HG02973 (cell line): ENCODE measurements at regions not wholly inside any gene's neighbourhood (a gene's known extent, or its start where the extent isn't known, plus 50 kb on each side); places are given as distances from the start of the nearest gene placed in this dataset.
"Not testable (repeated sequence)": the region's sequence is repeated elsewhere in the genome, so short reads cannot be mapped to it uniquely, and the experiment has no call there.

Experiments used
- ATAC-seq: cut with Tn5 transposase; IDR thresholded peaks from one replicate; pipeline ENCODE4 v1.9.1; 2021; ENCODE audit warnings: moderate library complexity; ENCODE audit not compliant: unreplicated experiment

DNA sequence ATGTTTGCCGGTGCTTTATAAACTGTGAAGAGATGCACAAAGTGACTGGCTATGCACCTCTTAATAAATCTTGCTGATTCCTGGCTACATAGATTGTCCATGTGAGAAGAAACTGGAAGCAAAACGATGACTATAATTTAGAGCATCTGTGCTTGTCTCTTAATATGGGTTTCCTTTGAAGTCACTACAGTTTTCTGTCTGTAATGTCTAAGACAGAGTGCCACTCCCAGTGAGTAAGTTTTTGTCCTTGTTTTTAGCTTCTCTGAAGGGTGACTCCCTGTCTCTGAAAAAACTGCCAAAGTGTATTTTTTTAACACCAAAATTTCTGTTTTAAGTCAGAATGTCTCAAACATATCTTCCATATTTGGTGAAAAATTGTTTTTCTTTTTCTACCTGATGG lies 175.1 kb downstream of the FASLG start:
- ATAC-seq: no peak

DNA sequence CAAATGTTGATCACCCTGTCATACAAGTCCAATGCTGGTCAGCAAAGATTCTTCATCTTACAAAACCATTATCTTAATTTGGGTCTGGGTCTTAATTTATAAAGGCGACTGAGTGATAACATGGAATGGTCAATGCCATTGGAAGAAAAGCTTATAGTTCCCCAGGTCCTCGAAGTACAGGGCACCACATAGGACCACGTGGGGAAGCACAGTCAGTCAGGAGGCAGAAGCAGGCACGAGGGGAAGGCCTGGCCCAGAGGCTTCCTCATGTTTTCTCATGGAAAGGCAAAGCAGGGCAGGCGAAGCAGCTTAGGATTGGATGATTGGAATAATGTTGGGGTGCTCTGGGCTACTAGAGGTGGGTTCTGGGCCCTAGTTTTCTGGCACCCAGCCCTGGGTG lies 175.7 kb downstream of the FASLG start:
- ATAC-seq: no peak

DNA sequence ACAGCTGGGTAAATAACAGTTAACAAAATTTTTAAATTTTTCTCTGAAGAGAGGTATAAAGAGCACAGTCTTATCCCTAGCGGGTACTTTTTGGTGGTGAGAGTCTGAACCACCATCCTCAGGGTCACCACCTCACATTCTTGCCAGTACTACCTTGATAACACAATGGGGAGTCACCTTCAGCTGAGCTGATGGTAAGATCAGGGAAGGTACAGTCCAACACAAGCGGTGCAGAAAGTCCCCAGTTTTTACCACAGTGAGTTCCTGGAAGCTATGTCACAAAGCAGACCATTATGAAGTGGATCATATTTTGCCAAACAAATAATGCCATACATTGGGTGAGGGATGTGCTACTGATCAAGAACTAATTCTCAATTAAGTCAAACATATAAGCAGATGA lies 176.9 kb downstream of the FASLG start:
- ATAC-seq: no peak

DNA sequence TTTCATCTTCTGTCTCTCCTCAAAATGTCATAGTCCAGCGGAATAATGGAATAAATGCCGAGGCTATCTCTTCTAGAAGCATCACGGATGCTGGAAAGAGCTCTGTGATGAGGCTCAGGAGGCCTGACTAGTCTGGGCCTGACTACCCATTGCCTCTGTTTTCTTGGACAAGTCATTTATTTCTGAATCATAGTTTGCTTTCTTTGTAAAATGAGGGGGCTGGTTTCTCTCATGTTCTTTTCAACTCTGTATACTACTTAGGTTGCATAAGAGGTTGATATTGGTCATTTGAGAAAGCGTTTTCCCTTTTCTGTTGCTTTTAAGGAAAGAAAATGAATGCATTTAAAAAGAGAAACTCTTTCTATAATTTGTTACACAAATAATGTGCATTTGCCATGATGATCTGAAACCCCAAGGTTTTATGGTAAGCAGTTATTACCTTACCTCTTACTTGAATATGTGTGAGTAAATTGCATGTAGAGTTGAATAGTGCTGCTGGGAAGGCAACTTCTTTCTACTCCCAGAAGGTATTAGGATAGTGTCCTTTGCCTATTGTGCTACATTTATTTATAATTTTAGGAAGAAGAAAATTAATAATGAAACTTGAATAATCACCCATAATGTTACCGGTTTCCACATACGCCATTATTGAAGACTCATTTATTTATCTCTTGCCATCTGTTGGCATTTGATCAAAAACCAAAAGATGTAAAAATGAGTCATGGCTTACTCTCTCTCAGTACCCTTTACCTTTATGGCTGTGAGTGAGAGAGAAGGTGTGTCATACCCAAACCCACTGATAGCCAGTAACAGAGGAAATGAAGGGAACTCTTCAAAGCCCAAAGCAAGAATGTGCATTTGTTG lies 179.1 kb downstream of the FASLG start:
- ATAC-seq: no peak

DNA sequence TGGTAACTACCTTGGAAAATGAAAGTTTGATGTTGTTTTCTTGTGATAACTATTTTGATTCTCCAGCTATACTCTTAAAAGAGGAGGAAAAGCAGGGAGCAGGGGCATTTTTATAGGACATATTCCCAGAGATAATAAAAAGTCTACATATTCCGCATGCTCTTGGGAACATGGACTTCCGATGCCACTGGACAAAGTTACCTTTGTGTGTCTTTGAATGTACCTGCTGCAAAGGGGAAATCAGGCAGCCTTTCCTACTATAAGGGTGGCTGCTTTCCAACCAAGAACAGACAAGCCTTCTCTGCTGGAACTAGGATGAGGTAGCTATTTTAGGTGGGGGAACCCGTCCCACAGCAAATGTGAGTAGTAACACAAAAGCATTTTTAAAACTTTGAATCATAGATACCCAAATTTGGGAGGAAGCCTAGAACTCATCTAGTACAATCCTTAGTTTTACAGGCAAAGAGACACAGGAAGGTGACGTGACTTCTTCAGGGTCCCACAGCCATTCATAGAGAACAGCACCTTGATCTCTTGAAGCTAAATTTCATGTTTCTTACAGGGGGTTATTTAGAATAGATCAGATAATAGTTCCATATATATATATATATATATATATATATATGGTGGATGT lies 179.9 kb downstream of the FASLG start:
- no peak for ATAC-seq

DNA sequence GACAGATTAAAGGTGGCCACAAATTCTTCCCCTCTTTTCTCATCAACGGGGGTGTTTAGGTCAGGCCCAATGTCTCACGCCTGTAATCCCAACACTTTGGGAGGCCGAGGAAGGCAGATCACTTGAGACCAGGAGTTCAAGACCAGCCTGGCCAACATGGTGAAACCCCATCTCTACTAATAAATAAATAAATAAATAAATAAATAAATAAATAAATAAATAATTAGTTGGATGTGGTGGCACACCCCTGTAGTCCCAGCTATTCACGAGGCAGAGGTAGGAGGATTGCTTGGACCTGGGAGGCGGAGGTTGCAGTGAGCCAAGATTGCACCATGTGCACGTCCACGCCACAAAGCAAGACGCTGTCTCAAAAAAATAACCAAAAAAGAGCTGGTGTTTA lies 180.7 kb downstream of the FASLG start:
- not testable (repeated sequence) for ATAC-seq

DNA sequence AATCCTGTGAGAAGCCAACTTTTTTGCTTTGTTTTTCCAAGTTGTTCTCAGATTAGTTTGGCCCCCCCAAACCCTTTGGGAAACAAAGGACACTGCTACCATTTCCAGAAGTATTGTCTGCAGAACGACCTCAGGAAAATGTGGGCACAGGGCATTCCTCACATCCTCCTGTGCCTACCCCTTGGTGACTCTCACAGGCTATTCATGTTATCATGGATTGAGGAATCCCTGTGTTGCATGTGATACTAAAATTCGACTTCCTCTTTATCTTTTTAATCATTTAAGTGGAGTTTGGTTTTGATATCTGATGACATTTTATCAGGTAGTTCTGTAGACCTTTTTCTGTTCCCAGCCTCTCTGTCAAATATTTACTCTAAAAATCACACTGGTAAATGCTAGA lies 184.5 kb downstream of the FASLG start:
- no peak for ATAC-seq

DNA sequence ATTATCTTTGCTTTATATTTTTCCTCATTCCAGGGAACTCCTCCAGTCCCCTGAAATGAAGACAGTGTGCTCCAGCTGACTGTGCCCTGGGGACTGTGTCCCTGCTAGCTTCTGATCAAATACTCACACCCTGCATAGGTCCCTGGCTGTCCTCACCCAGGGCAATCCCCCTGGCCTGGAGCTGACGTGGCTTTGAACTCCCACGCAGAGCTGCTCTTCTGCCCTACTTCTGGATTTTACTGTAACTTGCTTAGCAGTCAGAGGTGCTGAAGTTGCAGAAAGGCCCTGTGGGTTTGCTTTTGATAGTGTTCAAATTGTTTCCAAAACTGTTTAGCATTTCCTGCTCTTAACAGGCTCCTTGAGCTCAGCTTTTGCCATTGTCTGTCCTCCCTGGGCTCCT lies 186.5 kb downstream of the FASLG start:
- no peak for ATAC-seq

DNA sequence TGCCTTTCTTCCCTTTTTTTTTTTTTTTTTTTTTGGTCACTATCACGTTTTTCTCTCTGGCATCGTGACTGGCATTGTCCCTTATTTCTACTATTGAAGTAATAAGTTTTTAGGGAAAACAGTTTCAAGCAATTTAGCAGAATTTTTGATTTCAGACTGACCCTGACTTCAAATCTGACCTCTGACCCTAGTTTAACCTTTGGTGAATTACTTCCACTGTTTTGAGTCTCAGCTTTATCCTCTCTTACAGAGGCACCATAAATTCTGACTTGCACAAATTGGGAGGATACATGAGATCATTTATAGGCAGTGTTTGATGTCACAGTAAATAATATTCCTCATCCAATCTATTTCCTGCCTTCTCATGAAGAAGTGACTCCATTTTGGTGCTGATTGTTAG lies 187.0 kb downstream of the FASLG start:
- ATAC-seq: no peak

DNA sequence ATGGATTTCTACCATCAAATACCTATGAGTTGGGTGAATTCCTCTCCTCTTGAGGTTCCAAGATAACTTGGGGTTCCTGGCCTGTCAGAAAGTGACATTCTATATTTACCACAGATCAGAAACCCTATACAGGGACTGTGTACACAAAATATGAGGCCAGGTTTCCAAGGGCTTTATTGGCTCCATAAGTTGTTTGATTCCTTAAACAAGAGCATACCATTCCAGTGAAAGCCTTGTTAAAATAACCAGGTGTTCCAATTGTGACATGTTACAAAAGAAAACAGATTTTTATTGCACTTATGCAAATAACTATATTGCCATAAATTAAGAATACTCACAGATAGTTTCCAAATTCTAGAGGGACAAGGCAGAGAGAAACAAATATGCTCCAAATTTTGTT lies 188.9 kb downstream of the FASLG start:
- ATAC-seq: not testable (repeated sequence)

DNA sequence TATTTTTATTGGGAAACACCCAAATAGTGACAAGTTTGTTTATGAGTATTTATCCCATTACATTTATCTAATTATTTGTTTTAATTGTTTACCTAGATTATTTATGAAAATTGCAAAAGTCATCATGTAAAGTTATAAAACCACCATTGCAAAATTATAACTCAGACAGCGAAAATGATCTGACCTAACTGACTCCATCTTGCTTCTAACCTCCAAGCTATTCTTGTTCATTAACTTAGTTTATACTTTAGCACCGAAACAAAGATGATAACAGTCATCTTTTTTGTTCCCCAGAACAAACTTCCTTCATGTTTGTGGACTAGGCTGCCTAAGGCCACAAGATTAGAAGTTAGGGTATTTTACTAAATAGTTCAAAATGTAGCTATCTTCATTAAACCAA lies 190.8 kb downstream of the FASLG start:
- ATAC-seq: no peak

DNA sequence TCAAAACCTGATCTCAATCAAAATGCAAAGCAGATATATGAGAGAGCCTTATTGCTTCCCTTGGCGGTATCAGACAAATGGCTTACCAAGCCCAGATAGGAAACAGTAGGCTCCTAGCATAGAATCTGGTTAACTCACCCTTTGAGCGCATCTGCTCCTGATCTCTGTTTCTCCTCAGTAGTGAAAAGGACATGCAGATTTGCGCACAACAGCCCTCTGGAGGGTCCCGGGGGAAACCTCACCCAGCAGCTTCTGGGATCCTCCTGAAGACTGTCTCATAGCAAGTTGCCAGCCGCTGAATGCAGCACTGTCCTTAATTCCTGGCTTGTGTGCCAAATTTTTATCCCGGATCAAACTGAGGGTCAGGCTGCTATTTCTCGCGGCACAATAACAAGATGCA lies 192.2 kb downstream of the FASLG start:
- no peak for ATAC-seq

DNA sequence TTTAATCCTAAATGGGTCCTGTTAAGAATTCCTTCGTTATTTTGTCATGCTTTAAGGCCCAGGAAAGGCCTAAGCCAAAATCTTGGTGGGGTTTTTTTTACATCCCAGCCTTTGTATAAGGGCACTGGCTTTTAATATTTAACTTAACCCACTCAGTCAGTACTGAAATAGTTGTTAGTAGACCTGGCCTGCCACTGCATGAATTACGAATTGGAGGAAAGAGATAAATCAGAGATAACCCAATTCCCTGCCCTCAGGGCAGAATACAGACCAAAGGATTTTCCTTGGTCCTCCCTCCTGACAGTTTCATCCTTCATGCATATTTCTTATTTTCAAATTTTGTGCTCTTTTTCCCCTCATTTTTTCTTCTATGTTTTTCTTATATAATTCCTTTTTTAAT lies 193.0 kb downstream of the FASLG start:
- ATAC-seq: no peak

DNA sequence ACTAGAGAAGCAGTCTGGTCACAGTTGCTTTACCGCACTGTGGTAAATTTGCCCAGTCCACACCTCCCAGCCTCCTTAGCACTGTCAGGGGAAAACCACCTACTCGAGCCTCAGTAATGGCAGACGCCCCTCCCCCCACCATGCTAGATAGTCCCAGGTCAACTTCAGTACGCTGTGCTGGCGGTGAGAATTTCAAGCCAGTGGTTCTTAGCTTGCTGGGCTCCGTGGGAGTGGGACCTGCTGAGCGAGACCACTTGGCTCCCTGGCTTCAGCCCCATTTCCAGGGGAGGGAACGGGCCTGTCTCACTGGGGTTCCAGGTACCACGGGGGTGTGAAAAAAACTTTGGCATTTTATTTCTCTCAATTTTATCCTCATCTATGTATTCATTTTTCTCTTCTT lies 194.8 kb downstream of the TNFSF18 start:
- not testable (repeated sequence) for ATAC-seq

DNA sequence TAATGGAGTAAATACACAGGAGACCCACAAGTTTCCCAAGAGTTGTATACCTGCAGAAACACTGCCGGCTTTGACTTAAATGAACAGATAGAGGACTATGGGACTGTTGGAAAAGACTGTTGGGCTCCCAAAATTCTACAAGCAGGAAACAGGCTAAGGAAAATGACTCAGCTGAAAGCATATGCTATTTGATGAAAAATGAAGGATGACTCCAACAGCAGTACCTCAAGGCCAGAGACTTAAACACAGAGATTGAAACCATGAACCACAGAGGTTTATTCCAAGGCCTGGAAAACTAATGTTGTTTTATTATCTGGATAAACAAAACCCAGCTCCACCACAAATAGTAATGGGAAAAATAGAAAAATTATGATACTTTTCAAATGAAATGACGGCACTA lies 187.7 kb downstream of the TNFSF18 start:
- ATAC-seq: no peak

DNA sequence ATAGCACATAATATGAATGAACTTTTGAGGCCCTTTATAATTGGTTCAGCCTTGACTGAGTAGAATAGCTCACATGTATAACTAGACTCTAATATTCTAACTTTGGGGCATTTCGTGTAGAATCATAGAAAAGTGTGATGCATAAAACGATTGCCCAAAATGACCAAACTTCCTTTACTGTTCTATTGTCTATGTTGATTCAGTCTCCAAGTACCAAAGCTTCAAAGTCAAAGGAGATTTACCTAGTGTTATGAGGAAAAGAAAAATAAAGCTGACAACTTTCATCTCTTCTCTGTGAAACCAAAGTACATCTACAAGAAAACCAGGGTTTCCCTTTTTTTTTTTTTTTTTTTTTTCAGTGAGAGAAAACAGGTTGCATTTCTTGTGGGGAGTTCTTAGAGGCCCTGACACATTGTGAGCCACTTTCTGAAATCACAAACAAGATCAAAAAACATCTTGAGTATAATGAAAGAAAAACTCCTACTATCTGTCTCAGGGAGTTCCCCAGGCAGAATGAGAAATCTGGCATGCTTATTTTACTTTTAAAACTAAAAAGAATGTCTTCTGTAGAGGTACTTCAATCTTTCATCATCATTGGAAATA lies 183.4 kb downstream of the TNFSF18 start:
- no peak for ATAC-seq

DNA sequence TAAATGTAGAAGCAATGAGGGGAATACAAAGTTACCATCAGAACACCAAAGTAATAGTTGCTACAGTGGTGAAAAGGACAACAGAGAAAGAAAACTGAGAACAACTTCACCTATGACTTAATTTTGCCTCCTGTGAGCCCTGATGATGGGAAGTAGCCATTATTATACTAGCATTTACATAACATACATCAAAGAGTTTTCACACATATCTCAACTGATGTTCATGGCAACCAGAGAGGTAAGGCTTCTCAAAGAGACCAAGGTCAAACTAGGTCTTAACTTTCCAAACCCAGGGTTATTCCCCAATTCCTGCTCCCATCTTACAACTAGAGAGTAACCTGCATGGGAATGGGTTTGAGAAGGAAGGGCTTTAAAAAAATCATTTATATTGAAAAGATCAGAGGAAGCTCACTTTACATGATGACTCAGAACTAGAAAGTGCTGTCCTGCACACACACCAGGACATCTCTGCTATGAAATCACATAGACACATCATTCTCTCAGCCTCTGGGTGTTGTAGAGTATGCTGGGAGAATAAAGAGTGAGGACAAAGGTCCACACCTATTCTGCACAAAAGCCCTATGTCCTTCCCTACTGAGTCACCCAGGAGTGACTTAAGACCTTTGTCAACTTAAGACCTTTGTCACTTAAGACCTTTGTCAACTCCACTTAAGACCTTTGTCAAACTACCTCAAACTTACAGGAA lies 179.7 kb downstream of the TNFSF18 start:
- ATAC-seq: no peak

DNA sequence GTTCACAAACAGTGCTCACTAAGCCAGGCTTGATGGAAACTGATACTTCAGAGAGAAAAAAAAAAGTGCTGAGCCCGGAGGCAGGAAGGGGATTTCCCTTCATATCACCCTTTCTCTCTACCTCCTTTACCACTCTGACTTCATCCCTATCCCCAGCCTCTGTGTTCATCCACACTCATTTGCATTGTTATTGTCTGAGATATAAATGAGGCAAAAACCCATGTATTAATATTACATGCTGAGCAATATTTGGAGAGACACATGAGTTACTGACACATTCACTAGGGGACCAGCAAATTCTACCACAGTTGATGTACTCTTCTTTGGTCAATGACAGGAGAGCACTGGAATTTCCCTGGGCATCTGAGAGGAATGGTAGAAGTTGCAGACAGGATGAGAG lies 175.8 kb downstream of the TNFSF18 start:
- ATAC-seq: no peak

DNA sequence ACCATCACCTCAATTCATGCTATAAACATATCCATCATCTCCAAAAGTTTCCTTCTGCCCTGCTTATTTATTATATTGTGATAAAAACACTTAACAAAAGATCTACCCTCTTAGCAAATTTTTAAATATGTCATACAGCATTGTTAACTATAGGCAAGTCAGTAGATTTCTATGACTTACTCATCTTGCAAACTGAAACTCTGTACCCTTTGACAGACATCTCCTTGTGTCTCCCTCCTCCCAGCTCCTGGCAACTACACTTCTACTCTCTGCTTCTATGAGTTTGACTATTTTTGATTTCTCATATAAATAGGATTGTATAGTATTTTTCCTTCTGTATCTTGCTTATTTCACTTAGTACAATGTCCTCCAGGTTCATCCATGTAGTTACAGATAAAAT lies 174.8 kb downstream of the TNFSF18 start:
- ATAC-seq: no peak

DNA sequence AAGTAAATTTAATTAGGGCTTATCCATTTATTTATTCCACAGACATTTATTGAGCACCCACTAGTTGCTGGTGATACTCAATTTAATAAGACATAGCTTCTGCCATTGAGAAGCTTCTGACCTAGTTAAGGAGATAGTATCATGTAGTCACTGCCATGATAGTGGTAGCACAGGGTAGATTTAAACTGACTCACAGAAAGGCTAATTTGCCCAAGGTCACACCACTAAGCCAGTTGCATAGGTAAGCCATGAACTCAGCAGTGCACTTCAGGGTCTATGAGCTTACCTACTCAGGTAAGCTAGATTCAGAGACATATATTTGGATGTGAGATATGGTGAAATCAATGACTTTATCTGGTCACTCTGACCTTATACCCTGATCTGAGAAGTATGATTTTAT lies 168.4 kb downstream of the TNFSF18 start:
- no peak for ATAC-seq

DNA sequence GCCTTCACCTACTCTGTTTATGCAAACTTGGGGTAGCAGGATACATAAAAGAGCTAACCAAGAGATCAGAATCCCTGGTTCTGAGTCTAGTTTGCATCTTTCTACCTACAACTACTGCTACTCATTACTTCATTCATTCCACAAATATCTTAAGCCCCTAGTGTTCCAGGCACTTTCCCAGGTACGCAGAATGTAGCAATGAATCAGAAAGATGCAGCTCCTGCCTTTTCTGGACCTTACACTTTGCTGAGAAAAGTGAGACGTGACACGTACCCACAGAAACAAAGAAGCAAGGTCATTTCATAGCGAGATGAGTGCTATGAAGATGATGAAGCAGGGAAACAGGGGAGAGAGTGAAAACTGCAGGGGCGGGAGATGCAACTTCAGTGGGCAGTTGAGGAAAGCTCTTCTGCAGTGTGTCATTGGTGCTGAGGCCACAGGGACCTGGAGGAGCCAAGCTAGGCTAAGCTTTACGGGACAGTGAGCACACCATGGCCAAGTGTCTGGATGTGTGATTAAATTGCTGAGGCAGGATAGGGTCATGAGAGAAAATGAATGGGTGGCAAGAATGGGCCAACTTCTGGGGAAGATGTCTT lies 167.9 kb downstream of the TNFSF18 start:
- ATAC-seq: no peak
